A673 (cell line): ENCODE measurements at regions not wholly inside any gene's neighbourhood (a gene's known extent, or its start where the extent isn't known, plus 50 kb on each side); places are given as distances from the start of the nearest gene placed in this dataset.

Experiments used
- EZH2 ChIP-seq: fragments of 200-600 bp; sonication (generic); IDR thresholded peaks from 2 replicates; pipeline ENCODE4 v1.6.1; 2017; ENCODE audit warnings: borderline replicate concordance, low read depth, mild to moderate bottlenecking, mixed read lengths, antibody characterized with exemption, low read length; ENCODE audit not compliant: poor library complexity, severe bottlenecking
- TF ChIP-seq, protein P1 (sequence below): fragments of 300-800, 200-600 bp; sonication (generic); conservative IDR thresholded peaks from 2 replicates; pipeline ENCODE4 v1.5.1; 2017; ENCODE audit warnings: low read depth, mild to moderate bottlenecking, antibody characterized with exemption, low read length, moderate library complexity, mixed read lengths

GRCh38 chr12:86331457-86331856, 75.3 kb upstream of the MGAT4C start:
- TF ChIP-seq, protein P1, sequence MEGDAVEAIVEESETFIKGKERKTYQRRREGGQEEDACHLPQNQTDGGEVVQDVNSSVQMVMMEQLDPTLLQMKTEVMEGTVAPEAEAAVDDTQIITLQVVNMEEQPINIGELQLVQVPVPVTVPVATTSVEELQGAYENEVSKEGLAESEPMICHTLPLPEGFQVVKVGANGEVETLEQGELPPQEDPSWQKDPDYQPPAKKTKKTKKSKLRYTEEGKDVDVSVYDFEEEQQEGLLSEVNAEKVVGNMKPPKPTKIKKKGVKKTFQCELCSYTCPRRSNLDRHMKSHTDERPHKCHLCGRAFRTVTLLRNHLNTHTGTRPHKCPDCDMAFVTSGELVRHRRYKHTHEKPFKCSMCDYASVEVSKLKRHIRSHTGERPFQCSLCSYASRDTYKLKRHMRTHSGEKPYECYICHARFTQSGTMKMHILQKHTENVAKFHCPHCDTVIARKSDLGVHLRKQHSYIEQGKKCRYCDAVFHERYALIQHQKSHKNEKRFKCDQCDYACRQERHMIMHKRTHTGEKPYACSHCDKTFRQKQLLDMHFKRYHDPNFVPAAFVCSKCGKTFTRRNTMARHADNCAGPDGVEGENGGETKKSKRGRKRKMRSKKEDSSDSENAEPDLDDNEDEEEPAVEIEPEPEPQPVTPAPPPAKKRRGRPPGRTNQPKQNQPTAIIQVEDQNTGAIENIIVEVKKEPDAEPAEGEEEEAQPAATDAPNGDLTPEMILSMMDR = no peak
- TF ChIP-seq EZH2 = no peak
